ENCODE measurements at regions not wholly inside any gene's neighbourhood (a gene's known extent, or its start where the extent isn't known, plus 50 kb on each side); places are given as distances from the start of the nearest gene placed in this dataset.
A peak's percentile ranks its signal among the peaks of the same experiment; 100 is the strongest.

- H3K4me3 ChIP-seq, result no peak overlapping the region
- no peak for DNase-seq
- intact Hi-C loops (cut with DNase I), result no loop called here
- H3K9me3 ChIP-seq (replicated peaks in 1 of 3), result no peaks in the 10 kb centered on the region
- no peaks in the 10 kb centered on the region for H3K27me3 ChIP-seq
- TF ChIP-seq CTCF (IDR thresholded peaks at IDR 0.05) (no peak), POLR2A (IDR thresholded peaks at IDR 0.05) (no peak)
- no peak overlapping the region for H3K27ac ChIP-seq
- H3K36me3 ChIP-seq (replicated peaks in 1 of 2), result no peaks in the 10 kb centered on the region
- peaks cover 0 to 19% of the 10 kb centered on the region in 2 donors for H3K4me1 ChIP-seq (replicated peaks in 1 of 2)
- WGBS, 4 donors, result 83 to 87% (median 84%) methylated on average over 3 of the region's 3 CpGs
Measured at GRCh38 chr3:78494851-78495250, 1272.9 kb downstream of the ROBO1 start.

- no peak overlapping the region for H3K27ac ChIP-seq
- no peak for DNase-seq
- intact Hi-C loops (cut with DNase I), result no loop called here
- peaks cover 0 to 19% of the 10 kb centered on the region in 2 donors for H3K4me1 ChIP-seq (replicated peaks in 1 of 2)
- 57 to 78% (median 75%) methylated on average over 1 of the region's 1 CpG for WGBS, 4 donors
- no peak overlapping the region for H3K4me3 ChIP-seq
- TF ChIP-seq CTCF (IDR thresholded peaks at IDR 0.05), result no peak
- TF ChIP-seq POLR2A (IDR thresholded peaks at IDR 0.05), result no peak
- no peaks in the 10 kb centered on the region for H3K36me3 ChIP-seq (replicated peaks in 1 of 2)
- H3K9me3 ChIP-seq (replicated peaks in 1 of 3), result no peaks in the 10 kb centered on the region
- no peaks in the 10 kb centered on the region for H3K27me3 ChIP-seq
Measured at GRCh38 chr3:78495301-78495700, 1272.5 kb downstream of the ROBO1 start.

- H3K27me3 ChIP-seq, result no peaks in the 10 kb centered on the region
- H3K27ac ChIP-seq, result no peak overlapping the region
- DNase-seq, result no peak
- H3K36me3 ChIP-seq (replicated peaks in 1 of 2), result no peaks in the 10 kb centered on the region
- no peak overlapping the region for H3K4me3 ChIP-seq
- H3K4me1 ChIP-seq (replicated peaks in 1 of 2), result peaks cover 0 to 19% of the 10 kb centered on the region in 2 donors
- no peaks in the 10 kb centered on the region for H3K9me3 ChIP-seq (replicated peaks in 1 of 3)
- intact Hi-C loops (cut with DNase I), result no loop called here
- 55 to 78% (median 63%) methylated on average over 5 of the region's 5 CpGs for WGBS, 4 donors
- TF ChIP-seq CTCF (IDR thresholded peaks at IDR 0.05), result no peak
- TF ChIP-seq POLR2A (IDR thresholded peaks at IDR 0.05), result no peak
Measured at GRCh38 chr3:78496501-78496900, 1271.3 kb downstream of the ROBO1 start.

DNA sequence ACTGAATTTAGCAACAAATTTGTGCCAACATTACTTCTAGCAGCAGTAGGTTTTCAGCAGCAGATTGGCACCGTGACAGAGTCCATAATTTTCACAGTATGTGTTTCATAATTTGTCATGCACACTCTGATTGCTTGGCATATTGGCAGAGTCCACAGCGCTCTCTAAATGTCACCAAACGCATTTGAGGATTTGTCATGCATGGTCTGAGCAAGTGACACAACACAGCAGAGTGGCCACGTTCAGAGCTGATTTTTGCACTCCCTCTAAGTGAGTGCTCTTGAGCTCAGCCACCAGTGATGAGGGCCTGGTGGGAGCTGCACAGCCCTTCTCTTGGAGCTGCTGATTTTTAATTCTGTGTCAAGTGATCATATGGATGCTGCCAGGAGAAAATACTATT, 1270.8 kb downstream of the ROBO1 start:
- no peaks in the 10 kb centered on the region for H3K9me3 ChIP-seq (replicated peaks in 1 of 3)
- TF ChIP-seq POLR2A (IDR thresholded peaks at IDR 0.05), result no peak
- TF ChIP-seq CTCF (IDR thresholded peaks at IDR 0.05), result no peak
- H3K36me3 ChIP-seq (replicated peaks in 1 of 2), result no peaks in the 10 kb centered on the region
- intact Hi-C loops (cut with DNase I), result no loop called here
- peaks cover 0 to 19% of the 10 kb centered on the region in 2 donors for H3K4me1 ChIP-seq (replicated peaks in 1 of 2)
- H3K4me3 ChIP-seq, result no peak overlapping the region
- no peak overlapping the region for H3K27ac ChIP-seq
- peak; percentile 19 to 69 (median 46) for DNase-seq
- 28 to 44% (median 34%) methylated on average over 2 to 4 of the region's 4 CpGs for WGBS, 4 donors
- no peaks in the 10 kb centered on the region for H3K27me3 ChIP-seq

Data from adrenal gland (tissue), 9 donors.